H1 (cell line): ENCODE measurements at regions not wholly inside any gene's neighbourhood (a gene's known extent, or its start where the extent isn't known, plus 50 kb on each side); places are given as distances from the start of the nearest gene placed in this dataset.

Source experiments
- BCL11A ChIP-seq, 2 experiments: IDR thresholded peaks; one replicate each; pipeline ENCODE4 v1.6.1; 2011; ENCODE audit warnings: low read depth in 2 of 2, low read length in 2 of 2, mild to moderate bottlenecking in 2 of 2
- EZH2 ChIP-seq: fragments of 200-600 bp; sonication (generic); IDR thresholded peaks from 2 replicates; pipeline ENCODE4 v1.7.1; 2012; ENCODE audit warnings: low read depth, mild to moderate bottlenecking, moderate library complexity, low read length, inconsistent platforms; ENCODE audit not compliant: severe bottlenecking
- POLR2A ChIP-seq, 2 experiments: IDR thresholded peaks; 1 replicate in 1 of 2; 2 replicates in 1 of 2; pipeline ENCODE4 v1.6.1; 2011; ENCODE audit warnings: low read depth in 2 of 2, low read length in 2 of 2, mild to moderate bottlenecking in 2 of 2; ENCODE audit errors: control extremely low read depth in 1 of 2
- SP1 ChIP-seq: IDR thresholded peaks from 2 replicates; pipeline ENCODE4 v1.6.1; 2011; ENCODE audit warnings: low read depth, low read length
- TCF12 ChIP-seq: IDR thresholded peaks from 2 replicates; pipeline ENCODE4 v1.6.1; 2011; ENCODE audit warnings: low read depth, mild to moderate bottlenecking, low read length
- YY1 ChIP-seq: IDR thresholded peaks from 2 replicates; pipeline ENCODE4 v1.6.1; 2011; ENCODE audit warnings: low read depth, mild to moderate bottlenecking, low read length
- ZNF274 ChIP-seq: IDR thresholded peaks from 2 replicates; pipeline ENCODE4 v1.7.0; 2012; ENCODE audit warnings: low read length, borderline replicate concordance; ENCODE audit errors: extremely low read depth
- TF ChIP-seq, protein P1 (sequence below), 3 experiments: IDR thresholded peaks; 1 replicate in 2 of 3; 2 replicates in 1 of 3; pipeline versions ENCODE4 v1.5.1 to v1.6.1; 2011; ENCODE audit warnings: low read length in 3 of 3, mild to moderate bottlenecking in 3 of 3, inconsistent platforms in 2 of 3, low read depth in 1 of 3, moderate library complexity in 1 of 3; ENCODE audit not compliant: insufficient read depth in 1 of 3; ENCODE audit errors: control extremely low read depth in 1 of 3
- TF ChIP-seq, protein P2 (sequence below): IDR thresholded peaks from 2 replicates; pipeline ENCODE4 v1.6.1; 2011; ENCODE audit warnings: low read length, improper control_type of control experiment

DNA sequence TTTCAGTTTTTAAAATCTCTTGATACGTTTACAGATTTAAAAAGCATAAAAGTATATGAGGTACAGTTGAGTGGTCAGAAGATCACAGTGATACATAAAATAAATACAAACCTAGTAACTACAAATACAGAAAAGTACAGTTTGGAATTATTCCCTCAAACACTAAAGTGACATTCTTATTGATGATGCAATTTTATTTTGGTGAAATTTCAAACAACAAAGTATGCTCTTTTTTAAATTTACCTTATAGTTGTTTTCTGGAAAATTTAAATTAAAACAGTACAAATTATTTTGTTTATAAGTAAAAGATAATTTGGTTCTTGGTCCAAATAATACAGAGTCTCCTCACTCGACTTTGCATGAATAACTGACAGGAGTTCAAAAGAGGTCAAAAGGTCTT is 1305.1 kb upstream of the GJE1 start:
- TF ChIP-seq POLR2A (IDR thresholded peaks at IDR 0.05; ENCODE audit: control extremely low read depth in 1 of 2, low read depth in 2 of 2, low read length in 2 of 2) (no peak), EZH2 (no peak), SP1 (no peak), YY1 (no peak), ZNF274 (no peak), BCL11A (IDR thresholded peaks at IDR 0.05; ENCODE audit: low read depth in 2 of 2, low read length in 2 of 2) (no peak), TCF12 (no peak)
- TF ChIP-seq, protein P1, sequence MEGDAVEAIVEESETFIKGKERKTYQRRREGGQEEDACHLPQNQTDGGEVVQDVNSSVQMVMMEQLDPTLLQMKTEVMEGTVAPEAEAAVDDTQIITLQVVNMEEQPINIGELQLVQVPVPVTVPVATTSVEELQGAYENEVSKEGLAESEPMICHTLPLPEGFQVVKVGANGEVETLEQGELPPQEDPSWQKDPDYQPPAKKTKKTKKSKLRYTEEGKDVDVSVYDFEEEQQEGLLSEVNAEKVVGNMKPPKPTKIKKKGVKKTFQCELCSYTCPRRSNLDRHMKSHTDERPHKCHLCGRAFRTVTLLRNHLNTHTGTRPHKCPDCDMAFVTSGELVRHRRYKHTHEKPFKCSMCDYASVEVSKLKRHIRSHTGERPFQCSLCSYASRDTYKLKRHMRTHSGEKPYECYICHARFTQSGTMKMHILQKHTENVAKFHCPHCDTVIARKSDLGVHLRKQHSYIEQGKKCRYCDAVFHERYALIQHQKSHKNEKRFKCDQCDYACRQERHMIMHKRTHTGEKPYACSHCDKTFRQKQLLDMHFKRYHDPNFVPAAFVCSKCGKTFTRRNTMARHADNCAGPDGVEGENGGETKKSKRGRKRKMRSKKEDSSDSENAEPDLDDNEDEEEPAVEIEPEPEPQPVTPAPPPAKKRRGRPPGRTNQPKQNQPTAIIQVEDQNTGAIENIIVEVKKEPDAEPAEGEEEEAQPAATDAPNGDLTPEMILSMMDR (IDR thresholded peaks at IDR 0.05; ENCODE audit: control extremely low read depth in 1 of 3, insufficient read depth in 1 of 3, low read depth in 1 of 3, low read length in 3 of 3): no peak
- TF ChIP-seq, protein P2, sequence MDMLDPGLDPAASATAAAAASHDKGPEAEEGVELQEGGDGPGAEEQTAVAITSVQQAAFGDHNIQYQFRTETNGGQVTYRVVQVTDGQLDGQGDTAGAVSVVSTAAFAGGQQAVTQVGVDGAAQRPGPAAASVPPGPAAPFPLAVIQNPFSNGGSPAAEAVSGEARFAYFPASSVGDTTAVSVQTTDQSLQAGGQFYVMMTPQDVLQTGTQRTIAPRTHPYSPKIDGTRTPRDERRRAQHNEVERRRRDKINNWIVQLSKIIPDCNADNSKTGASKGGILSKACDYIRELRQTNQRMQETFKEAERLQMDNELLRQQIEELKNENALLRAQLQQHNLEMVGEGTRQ: no peak
